ENCODE measurements at regions not wholly inside any gene's neighbourhood (a gene's known extent, or its start where the extent isn't known, plus 50 kb on each side); places are given as distances from the start of the nearest gene placed in this dataset.

- TF ChIP-seq YY1 (IDR thresholded peaks at IDR 0.05; ENCODE audit: low read depth) (no peak; the same call in 1 of the 2 replicates), CTCF (IDR thresholded peaks at IDR 0.05) (no peak), RFX5 (IDR thresholded peaks at IDR 0.05; ENCODE audit: low read length) (no peak), GATA2 (CRISPR knock-in tag; IDR thresholded peaks at IDR 0.05) (no peak), REST (IDR thresholded peaks at IDR 0.05; ENCODE audit: low read depth, low read length) (no peak), POLR2AphosphoS5 (IDR thresholded peaks at IDR 0.05; ENCODE audit: low read depth, low read length) (no peak; the same call in 1 of the 2 replicates), TEAD4 (IDR thresholded peaks at IDR 0.05; ENCODE audit: borderline replicate concordance, insufficient read depth) (no peak), USF2 (IDR thresholded peaks at IDR 0.05; ENCODE audit: borderline replicate concordance, low read depth, low read length) (no peak), SIN3A (IDR thresholded peaks at IDR 0.05; ENCODE audit: borderline replicate concordance, low read depth, low read length) (no peak), SMC3 (IDR thresholded peaks at IDR 0.05; ENCODE audit: low read depth, low read length) (no peak), ELF1 (IDR thresholded peaks at IDR 0.05) (no peak), RAD21 (IDR thresholded peaks at IDR 0.05; ENCODE audit: low read length) (no peak), PBX3 (IDR thresholded peaks at IDR 0.05) (peak; percentile 87), RXRA (IDR thresholded peaks at IDR 0.05; ENCODE audit: borderline replicate concordance, low read depth) (peak; percentile 77; the same call in 1 of the 2 replicates)
Observed at GRCh38 chr5:15009420-15009819, 137.8 kb upstream of the ANKH start.

Data from SK-N-SH (cell line).